Forelimb muscle (tissue), 1 donor: ENCODE measurements at regions not wholly inside any gene's neighbourhood (a gene's known extent, or its start where the extent isn't known, plus 50 kb on each side); places are given as distances from the start of the nearest gene placed in this dataset.
A peak's percentile ranks its signal among the peaks of the same experiment; 100 is the strongest.
"Not testable (repeated sequence)": the region's sequence is repeated elsewhere in the genome, so short reads cannot be mapped to it uniquely, and the experiment has no call there.

Source experiments
- DNase-seq: peaks from one replicate; pipeline ENCODE4 v3.0.0-alpha.2; 2013; ENCODE audit warnings: low read depth

- DNase-seq, result not testable (repeated sequence)
Observed at GRCh38 chr1:219863816-219864215, 64.5 kb downstream of the SLC30A10 start.

DNA sequence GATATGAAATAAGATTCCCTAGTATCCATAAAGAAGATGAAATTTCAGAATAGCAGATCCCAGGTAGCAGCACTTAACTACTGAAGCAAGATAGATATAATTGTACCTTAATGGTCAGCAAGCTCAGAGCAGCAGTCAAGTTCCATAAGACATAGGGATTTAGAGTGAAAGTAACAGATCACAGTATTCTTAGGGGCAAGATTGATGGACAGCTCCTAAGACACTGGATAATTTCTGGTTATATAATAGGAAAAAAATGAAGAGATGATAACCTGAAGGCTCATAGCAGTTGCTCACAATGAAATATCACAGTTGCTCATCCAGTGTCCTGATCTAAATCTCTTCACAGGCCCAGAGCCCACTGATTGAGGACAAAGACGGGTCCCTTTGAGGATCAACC is 66.0 kb downstream of the SLC30A10 start:
- no peak for DNase-seq

GRCh38 chr1:219858980-219859379 is 69.4 kb downstream of the SLC30A10 start:
- DNase-seq, result no peak

- no peak for DNase-seq
Observed at GRCh38 chr1:219847215-219847855, 81.0 kb downstream of the SLC30A10 start.

DNA sequence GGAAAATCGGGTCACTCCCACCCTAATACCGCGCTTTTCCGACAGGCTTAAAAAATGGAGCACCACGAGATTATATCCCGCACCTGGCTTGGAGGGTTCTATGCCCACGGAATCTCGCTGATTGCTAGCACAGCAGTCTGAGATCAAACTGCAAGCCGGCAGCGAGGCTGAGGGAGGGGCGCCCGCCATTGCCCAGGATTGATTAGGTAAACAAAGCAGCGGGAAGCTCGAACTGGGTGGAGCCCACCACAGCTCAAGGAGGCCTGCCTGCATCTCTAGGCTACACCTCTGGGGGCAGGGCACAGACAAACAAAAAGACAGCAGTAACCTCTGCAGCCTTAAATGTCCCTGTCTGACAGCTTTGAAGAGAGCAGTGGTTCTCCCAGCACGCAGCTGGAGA is 88.8 kb downstream of the SLC30A10 start:
- not testable (repeated sequence) for DNase-seq

DNA sequence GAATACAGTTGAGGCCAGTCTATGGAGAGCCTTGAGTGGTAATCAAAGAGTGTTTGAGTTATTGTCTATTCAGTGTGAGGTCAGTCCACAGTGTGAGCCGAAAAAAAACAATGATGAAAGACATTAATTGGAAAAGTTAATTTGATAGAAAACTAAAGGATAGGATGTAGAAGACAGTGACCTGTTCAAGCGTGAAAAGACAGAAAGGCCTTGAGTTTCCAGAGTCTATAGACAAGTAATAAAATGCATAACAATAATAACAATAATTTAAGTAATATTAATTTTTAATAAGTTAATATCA is 90.4 kb downstream of the SLC30A10 start:
- DNase-seq, result no peak

- DNase-seq, result peak; percentile 55
Observed at GRCh38 chr1:219837274-219837993, 90.9 kb downstream of the SLC30A10 start.

- no peak for DNase-seq
Observed at GRCh38 chr1:219834314-219834917, 93.9 kb downstream of the SLC30A10 start.

- no peak for DNase-seq
Observed at GRCh38 chr1:219833214-219833815, 95.0 kb downstream of the SLC30A10 start.

GRCh38 chr1:219826290-219826689 is 102.1 kb downstream of the SLC30A10 start:
- no peak for DNase-seq

GRCh38 chr1:219825355-219825754 is 103.0 kb downstream of the SLC30A10 start:
- DNase-seq, result no peak

DNA sequence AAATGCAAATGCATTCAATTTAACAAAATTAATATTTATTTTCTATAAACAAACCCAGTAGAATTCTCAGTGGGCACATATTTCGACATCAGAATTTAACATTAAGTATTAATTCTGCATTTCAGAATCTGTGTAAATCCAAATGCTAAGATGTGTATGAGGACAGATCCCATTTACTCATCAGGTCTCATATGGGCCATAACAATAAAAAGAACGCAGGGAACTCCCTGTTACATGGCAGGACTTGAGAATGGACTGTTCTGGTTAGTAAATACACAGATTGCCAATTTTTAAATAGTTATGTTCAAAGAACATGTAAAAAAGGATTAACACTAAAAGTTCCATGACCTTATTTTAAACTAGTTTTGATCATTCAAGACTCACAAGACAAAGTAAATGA is 104.0 kb downstream of the SLC30A10 start:
- no peak for DNase-seq

DNA sequence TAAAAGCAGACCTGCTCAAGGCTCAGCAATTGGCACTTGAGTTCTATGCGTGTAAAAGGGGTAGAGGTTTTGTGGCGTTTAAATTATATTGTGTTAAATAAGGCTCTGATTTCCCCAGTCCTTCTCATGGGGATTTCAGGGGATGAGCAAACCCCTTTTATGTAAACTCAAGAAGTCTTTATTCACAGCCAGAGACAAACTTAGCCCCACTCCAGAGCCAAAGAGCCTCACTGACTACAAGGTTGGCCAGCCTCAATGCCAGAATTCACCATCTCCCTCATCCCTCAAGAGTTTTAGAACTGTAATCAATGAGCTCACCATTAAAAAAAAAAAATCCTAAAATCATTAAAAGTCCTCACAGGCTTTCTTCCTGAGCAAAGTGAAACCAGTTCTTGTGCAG is 107.8 kb downstream of the SLC30A10 start:
- DNase-seq, result no peak

- DNase-seq, result no peak
Observed at GRCh38 chr1:219817914-219818313, 110.4 kb downstream of the SLC30A10 start.

GRCh38 chr1:219813294-219813693 is 115.1 kb downstream of the SLC30A10 start:
- peak; percentile 91 for DNase-seq

GRCh38 chr1:219812491-219813203 is 115.7 kb downstream of the SLC30A10 start:
- peak; percentile 61 for DNase-seq

GRCh38 chr1:219812086-219812485 is 116.3 kb downstream of the SLC30A10 start:
- DNase-seq, result no peak

DNA sequence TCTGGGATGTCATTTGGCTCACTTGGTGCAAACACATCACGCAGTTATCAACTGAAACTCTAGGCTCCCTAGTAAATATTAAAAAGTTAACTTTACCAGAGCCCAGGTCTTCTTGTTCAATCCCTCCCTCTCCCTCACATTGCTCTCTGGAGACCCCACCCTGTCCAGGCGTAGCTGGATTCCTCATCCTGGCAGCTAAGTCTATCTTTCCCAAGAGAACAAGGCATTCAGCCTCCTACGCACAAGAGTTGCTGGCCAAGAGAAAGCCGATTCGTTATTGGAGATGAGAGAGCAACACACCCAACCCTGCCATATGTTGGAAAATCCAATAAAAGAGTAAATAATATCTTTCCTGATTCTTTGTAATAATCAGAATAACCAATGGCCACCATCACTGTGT is 117.9 kb downstream of the SLC30A10 start:
- DNase-seq, result no peak

- DNase-seq, result no peak
Observed at GRCh38 chr1:219808790-219809189, 119.6 kb downstream of the SLC30A10 start.

DNA sequence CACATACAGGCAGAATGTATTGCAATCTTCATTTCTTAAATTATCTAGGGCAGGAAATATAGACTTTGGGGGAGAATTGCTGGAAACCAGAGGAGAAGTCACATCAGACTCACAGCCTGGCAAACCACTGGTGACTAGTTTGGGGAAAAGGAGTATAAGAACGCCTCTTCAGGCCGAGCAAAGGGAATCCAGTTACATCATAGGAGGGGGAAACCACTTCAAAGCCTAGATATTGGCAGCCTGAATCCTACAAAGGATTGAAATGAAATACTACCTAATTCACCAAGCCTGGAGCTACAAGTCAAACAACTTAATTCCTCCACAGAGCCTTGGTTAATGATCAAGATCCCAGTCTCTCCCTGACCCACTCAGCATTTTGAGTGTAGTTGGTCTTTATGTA is 121.7 kb downstream of the SLC30A10 start:
- no peak for DNase-seq

GRCh38 chr1:219806020-219806419 is 122.3 kb downstream of the SLC30A10 start:
- no peak for DNase-seq

DNA sequence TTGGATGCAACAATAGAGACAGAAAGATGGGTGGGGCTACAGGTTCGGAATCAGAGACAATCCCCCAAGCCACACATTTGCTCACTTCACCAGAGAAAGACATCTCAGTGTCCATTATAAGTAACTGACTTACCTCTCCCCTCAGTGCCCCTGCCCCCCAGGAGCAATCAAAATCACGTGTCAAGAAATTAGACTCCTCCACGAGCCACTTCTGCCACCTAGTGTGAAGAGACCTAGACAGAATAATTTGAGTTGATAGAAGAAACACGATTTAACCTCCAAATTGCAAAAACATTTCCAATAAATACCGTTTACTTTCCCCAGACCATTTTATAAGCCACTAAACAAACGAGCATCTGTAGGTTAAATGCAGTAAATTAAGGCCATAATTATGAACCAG is 123.2 kb downstream of the SLC30A10 start:
- no peak for DNase-seq
